Liver (tissue), 7 donors: ENCODE measurements at regions not wholly inside any gene's neighbourhood (a gene's known extent, or its start where the extent isn't known, plus 50 kb on each side); places are given as distances from the start of the nearest gene placed in this dataset.

Experiments
- DNase-seq: peaks from one replicate; pipeline ENCODE4 v3.0.0-alpha.2; 2017; ENCODE audit warnings: low spot score
- H3K27ac ChIP-seq, 2 donors: one replicate each; pipeline ENCODE4 v1.7.0; 2013; ENCODE audit warnings: inconsistent platforms in 2 of 2, low read length in 2 of 2, control low read depth in 1 of 2, low read depth in 1 of 2, mild to moderate bottlenecking in 1 of 2
- H3K27me3 ChIP-seq, 4 donors: one replicate each; pipeline versions ENCODE4 v1.6.1 to v1.7.0; 2013; ENCODE audit warnings: low read length in 3 of 4, inconsistent platforms in 1 of 4, mild to moderate bottlenecking in 1 of 4, moderate library complexity in 1 of 4; ENCODE audit not compliant: control insufficient read depth in 4 of 4, insufficient read depth in 4 of 4
- H3K36me3 ChIP-seq, 4 donors: one replicate each; pipeline versions ENCODE4 v1.6.1 to v1.7.0; 2013; ENCODE audit warnings: low read length in 3 of 4, mild to moderate bottlenecking in 3 of 4, low read depth in 1 of 4, moderate library complexity in 1 of 4; ENCODE audit not compliant: control insufficient read depth in 4 of 4, insufficient read depth in 3 of 4
- H3K4me1 ChIP-seq, 4 donors: one replicate each; pipeline versions ENCODE4 v1.6.1 to v1.7.0; 2013; ENCODE audit warnings: low read length in 3 of 4, mild to moderate bottlenecking in 3 of 4, moderate library complexity in 1 of 4; ENCODE audit not compliant: control insufficient read depth in 4 of 4, insufficient read depth in 4 of 4
- H3K4me3 ChIP-seq, 3 donors: one replicate each; pipeline versions ENCODE4 v1.6.1 to v1.7.0; 2013; ENCODE audit warnings: low read length in 3 of 3, control low read depth in 1 of 3, low read depth in 1 of 3, mild to moderate bottlenecking in 1 of 3
- H3K9ac ChIP-seq, 2 donors: one replicate each; pipeline ENCODE4 v1.7.0; 2013; ENCODE audit warnings: low read length in 2 of 2, mild to moderate bottlenecking in 2 of 2, moderate library complexity in 2 of 2, control low read depth in 1 of 2, low read depth in 1 of 2
- H3K9me3 ChIP-seq, 4 donors: one replicate each; pipeline versions ENCODE4 v1.6.1 to v1.7.0; 2013; ENCODE audit warnings: low read length in 3 of 4; ENCODE audit not compliant: control insufficient read depth in 4 of 4
- EGR1 ChIP-seq, 2 donors: IDR thresholded peaks; 2 replicates each; pipeline ENCODE4 v1.6.1; 2016 to 2018; ENCODE audit warnings: antibody characterized with exemption in 2 of 2, low read depth in 2 of 2
- FOXA1 ChIP-seq: IDR thresholded peaks from 2 replicates; pipeline ENCODE4 v1.6.1; 2016; ENCODE audit warnings: antibody characterized with exemption
- FOXA2 ChIP-seq: IDR thresholded peaks from 2 replicates; pipeline ENCODE4 v1.6.1; 2016; ENCODE audit warnings: antibody characterized with exemption
- GABPA ChIP-seq, 2 donors: IDR thresholded peaks in 1 of 2; conservative IDR thresholded peaks in 1 of 2; 2 replicates each; pipeline ENCODE4 v1.6.1; 2016; ENCODE audit warnings: antibody characterized with exemption in 2 of 2, mild to moderate bottlenecking in 1 of 2, moderate library complexity in 1 of 2
- HNF4G ChIP-seq: IDR thresholded peaks from 2 replicates; pipeline ENCODE4 v1.6.1; 2016; ENCODE audit warnings: antibody characterized with exemption
- JUND ChIP-seq, 2 donors: IDR thresholded peaks; 2 replicates each; pipeline ENCODE4 v1.6.1; 2016; ENCODE audit warnings: antibody characterized with exemption in 2 of 2
- MAX ChIP-seq: IDR thresholded peaks from 2 replicates; pipeline ENCODE4 v1.6.1; 2016; ENCODE audit warnings: antibody characterized with exemption
- RAD21 ChIP-seq, 2 donors: IDR thresholded peaks; 2 replicates each; pipeline ENCODE4 v1.6.1; 2016; ENCODE audit warnings: antibody characterized with exemption in 2 of 2, mild to moderate bottlenecking in 2 of 2
- REST ChIP-seq: IDR thresholded peaks from 2 replicates; pipeline ENCODE4 v1.6.1; 2016; ENCODE audit warnings: antibody characterized with exemption, mild to moderate bottlenecking
- RXRA ChIP-seq, 2 donors: IDR thresholded peaks; 2 replicates each; pipeline ENCODE4 v1.6.1; 2017 to 2018; ENCODE audit warnings: antibody characterized with exemption in 2 of 2, mild to moderate bottlenecking in 1 of 2
- SP1 ChIP-seq: IDR thresholded peaks from 2 replicates; pipeline ENCODE4 v1.6.1; 2018; ENCODE audit warnings: antibody characterized with exemption, mild to moderate bottlenecking
- TAF1 ChIP-seq: conservative IDR thresholded peaks from 2 replicates; pipeline ENCODE4 v1.6.1; 2016; ENCODE audit warnings: antibody characterized with exemption, mild to moderate bottlenecking
- YY1 ChIP-seq: IDR thresholded peaks from 2 replicates; pipeline ENCODE4 v1.6.1; 2016; ENCODE audit warnings: antibody characterized with exemption, mild to moderate bottlenecking
- ZBTB33 ChIP-seq: IDR thresholded peaks from 2 replicates; pipeline ENCODE4 v1.6.1; 2016; ENCODE audit warnings: antibody characterized with exemption
- WGBS: extraction: QIAGEN DNeasy Blood & Tissue Kit; methylation state at CpG from one replicate; pipeline ENCODE4 v1.1.7; 2013; 5-methylcytosine and 5-hydroxymethylcytosine counted together
- donor health status: healthy.
- donor health status: healthy.
- donor health status: healthy.
- donor health status: healthy.

GRCh38 chr22:49562685-49563249, 264.9 kb downstream of the BRD1 start:
- no peak for TF ChIP-seq TAF1
- H3K4me3 ChIP-seq: no peak overlapping the region

GRCh38 chr22:49561976-49562375, 265.7 kb downstream of the BRD1 start:
- no peak for DNase-seq
- no peak overlapping the region for H3K9ac ChIP-seq
- no peak overlapping the region for H3K4me3 ChIP-seq
- H3K36me3 ChIP-seq: no peaks in the 10 kb centered on the region
- H3K9me3 ChIP-seq: no peaks in the 10 kb centered on the region
- no peak for TF ChIP-seq TAF1
- no peak for TF ChIP-seq RXRA (IDR thresholded peaks at IDR 0.05)
- no peaks in the 10 kb centered on the region for H3K27me3 ChIP-seq
- H3K27ac ChIP-seq: no peak overlapping the region
- H3K4me1 ChIP-seq: no peaks in the 10 kb centered on the region
- 85% methylated on average over 6 of the region's 6 CpGs for WGBS

More at GRCh38 chr22:49562685-49563249, 264.9 kb downstream of the BRD1 start:
- H3K27me3 ChIP-seq: no peaks in the 10 kb centered on the region
- H3K27ac ChIP-seq: no peak overlapping the region
- WGBS: 80% methylated on average over 4 of the region's 4 CpGs
- no peaks in the 10 kb centered on the region for H3K4me1 ChIP-seq
- no peaks in the 10 kb centered on the region for H3K9me3 ChIP-seq
- DNase-seq: no peak
- no peaks in the 10 kb centered on the region for H3K36me3 ChIP-seq
- no peak overlapping the region for H3K9ac ChIP-seq

GRCh38 chr22:49561338-49561737, 266.3 kb downstream of the BRD1 start:
- H3K27me3 ChIP-seq: no peaks in the 10 kb centered on the region
- 82% methylated on average over 4 of the region's 4 CpGs for WGBS
- no peak overlapping the region for H3K9ac ChIP-seq
- no peak overlapping the region for H3K27ac ChIP-seq
- DNase-seq: no peak
- H3K36me3 ChIP-seq: no peaks in the 10 kb centered on the region
- TF ChIP-seq YY1: no peak
- TF ChIP-seq FOXA1: no peak
- no peak for TF ChIP-seq JUND (IDR thresholded peaks at IDR 0.05)
- TF ChIP-seq GABPA (IDR thresholded peaks at IDR 0.05 in 1 of 2, conservative IDR thresholded peaks at IDR 0.05 in 1 of 2): no peak
- no peak for TF ChIP-seq HNF4G
- no peak for TF ChIP-seq RAD21 (IDR thresholded peaks at IDR 0.05)
- TF ChIP-seq REST: no peak
- no peak for TF ChIP-seq EGR1 (IDR thresholded peaks at IDR 0.05; ENCODE audit: low read depth in 2 of 2)
- H3K9me3 ChIP-seq: no peaks in the 10 kb centered on the region
- H3K4me1 ChIP-seq: no peaks in the 10 kb centered on the region
- H3K4me3 ChIP-seq: no peak overlapping the region

- H3K4me1 ChIP-seq: no peaks in the 10 kb centered on the region
- H3K9ac ChIP-seq: no peak overlapping the region
- no peaks in the 10 kb centered on the region for H3K36me3 ChIP-seq
- no peak overlapping the region for H3K4me3 ChIP-seq
- 91% methylated on average over 11 of the region's 11 CpGs for WGBS
- peaks cover 0 to 5% (median 1%) of the 10 kb centered on the region in 4 donors for H3K9me3 ChIP-seq
- H3K27ac ChIP-seq: no peak overlapping the region
- no peak for DNase-seq
- H3K27me3 ChIP-seq: no peaks in the 10 kb centered on the region
- TF ChIP-seq ZBTB33 (no peak), JUND (IDR thresholded peaks at IDR 0.05) (no peak), HNF4G (no peak), FOXA2 (no peak), EGR1 (IDR thresholded peaks at IDR 0.05; ENCODE audit: low read depth in 2 of 2) (no peak), TAF1 (no peak), MAX (no peak), SP1 (no peak), FOXA1 (no peak), RXRA (IDR thresholded peaks at IDR 0.05) (no peak), REST (no peak), GABPA (IDR thresholded peaks at IDR 0.05 in 1 of 2, conservative IDR thresholded peaks at IDR 0.05 in 1 of 2) (no peak)
Observed at GRCh38 chr22:49555526-49555925, 272.1 kb downstream of the BRD1 start.
